22Rv1 (cell line): ENCODE measurements at regions not wholly inside any gene's neighbourhood (a gene's known extent, or its start where the extent isn't known, plus 50 kb on each side); places are given as distances from the start of the nearest gene placed in this dataset.

Experiments used
- H3K27ac ChIP-seq: fragments of 450-650 bp; 2 replicates; pipeline ENCODE4 v1.5.1; 2017
- CTCF ChIP-seq: fragments of 450-650 bp; IDR thresholded peaks from 2 replicates; pipeline ENCODE4 v1.5.1; 2017; ENCODE audit warnings: mild to moderate bottlenecking
- ZFX ChIP-seq: fragments of 450-650 bp; IDR thresholded peaks from 2 replicates; pipeline ENCODE4 v1.6.1; 2017; ENCODE audit warnings: antibody characterized with exemption, borderline replicate concordance

GRCh38 chr5:5686356-5686755, 263.9 kb downstream of the ICE1 start:
- TF ChIP-seq CTCF, result no peak
- TF ChIP-seq ZFX, result no peak
- H3K27ac ChIP-seq, result no peak overlapping the region

- no peak overlapping the region for H3K27ac ChIP-seq
- no peak for TF ChIP-seq CTCF
- TF ChIP-seq ZFX, result no peak
Measured at GRCh38 chr5:5685737-5686136, 263.3 kb downstream of the ICE1 start.

GRCh38 chr5:5683174-5683573, 260.7 kb downstream of the ICE1 start:
- TF ChIP-seq CTCF, result no peak
- no peak for TF ChIP-seq ZFX
- no peak overlapping the region for H3K27ac ChIP-seq

GRCh38 chr5:5678909-5679308, 256.4 kb downstream of the ICE1 start:
- no peak overlapping the region for H3K27ac ChIP-seq
- TF ChIP-seq CTCF, result no peak

- no peak overlapping the region for H3K27ac ChIP-seq
- TF ChIP-seq ZFX, result no peak
Measured at GRCh38 chr5:5677738-5678137, 255.3 kb downstream of the ICE1 start.

GRCh38 chr5:5676218-5676617, 253.7 kb downstream of the ICE1 start:
- TF ChIP-seq ZFX (no peak), CTCF (no peak)
- H3K27ac ChIP-seq, result no peak overlapping the region

GRCh38 chr5:5675511-5675910, 253.0 kb downstream of the ICE1 start:
- no peak overlapping the region for H3K27ac ChIP-seq
- no peak for TF ChIP-seq ZFX
- no peak for TF ChIP-seq CTCF

- no peak for TF ChIP-seq CTCF
- no peak for TF ChIP-seq ZFX
- no peak overlapping the region for H3K27ac ChIP-seq
Measured at GRCh38 chr5:5671823-5672222, 249.3 kb downstream of the ICE1 start.
